Cardiac muscle cell (in vitro differentiated cells and primary cell): ENCODE measurements at regions not wholly inside any gene's neighbourhood (a gene's known extent, or its start where the extent isn't known, plus 50 kb on each side); places are given as distances from the start of the nearest gene placed in this dataset.

Source experiments
- DNase-seq, 2 donors: peaks; one replicate each; pipeline versions ENCODE4 v3.0.0 to v3.0.0-alpha.2; 2010 to 2017; ENCODE audit warnings: low read depth in 1 of 2, low spot score in 1 of 2
- H3K27ac ChIP-seq: fragments of 200-600 bp; sonication (generic); 2 replicates; pipeline ENCODE4 v1.5.1; 2016
- H3K27me3 ChIP-seq: fragments of 200-600 bp; sonication (generic); 2 replicates; pipeline ENCODE4 v1.6.0; 2016; ENCODE audit warnings: control low read depth
- H3K36me3 ChIP-seq: fragments of 200-600 bp; sonication (generic); 2 replicates; pipeline ENCODE4 v1.5.1; 2016; ENCODE audit warnings: control low read depth
- H3K4me1 ChIP-seq: fragments of 200-600 bp; sonication (generic); 2 replicates; pipeline ENCODE4 v1.8.1; 2017; ENCODE audit warnings: low read depth, mild to moderate bottlenecking, mixed run types
- H3K4me3 ChIP-seq: fragments of 200-600 bp; sonication (generic); 2 replicates; pipeline ENCODE4 v1.5.1; 2016; ENCODE audit warnings: mild to moderate bottlenecking
- H3K9me3 ChIP-seq: fragments of 200-600 bp; sonication (generic); 2 replicates; pipeline ENCODE4 v1.5.1; 2017; ENCODE audit warnings: low read depth, mild to moderate bottlenecking, control low read depth
- CTCF ChIP-seq: IDR thresholded peaks from 2 replicates; pipeline ENCODE4 v1.5.1; 2012; ENCODE audit warnings: low read depth, mild to moderate bottlenecking, low read length

GRCh38 chr2:236512902-236513435 is 56.7 kb upstream of the ACKR3 start:
- peaks cover 20% of the 10 kb centered on the region for H3K27me3 ChIP-seq
- TF ChIP-seq CTCF: peak; percentile 88
- H3K9me3 ChIP-seq: no peaks in the 10 kb centered on the region
- no peaks in the 10 kb centered on the region for H3K36me3 ChIP-seq
- H3K4me1 ChIP-seq: no peaks in the 10 kb centered on the region
- H3K4me3 ChIP-seq: no peak overlapping the region
- no peak overlapping the region for H3K27ac ChIP-seq
- DNase-seq: peak; percentile 68 to 72

- no peak for TF ChIP-seq CTCF
- H3K36me3 ChIP-seq: no peaks in the 10 kb centered on the region
- no peaks in the 10 kb centered on the region for H3K4me1 ChIP-seq
Measured at GRCh38 chr2:236513956-236514355, 55.7 kb upstream of the ACKR3 start.

GRCh38 chr2:236516708-236517107 is 52.9 kb upstream of the ACKR3 start:
- DNase-seq: no peak
- Histone ChIP-seq H3K27me3 (peaks cover 10% of the 10 kb centered on the region), H3K36me3 (no peaks in the 10 kb centered on the region), H3K27ac (no peak overlapping the region), H3K4me1 (no peaks in the 10 kb centered on the region), H3K4me3 (no peak overlapping the region), H3K9me3 (no peaks in the 10 kb centered on the region)
- no peak for TF ChIP-seq CTCF

More at GRCh38 chr2:236513956-236514355, 55.7 kb upstream of the ACKR3 start:
- no peak for DNase-seq
- Histone ChIP-seq H3K27ac (no peak overlapping the region), H3K9me3 (no peaks in the 10 kb centered on the region), H3K4me3 (no peak overlapping the region), H3K27me3 (peaks cover 21% of the 10 kb centered on the region)

- TF ChIP-seq CTCF: no peak
- H3K27me3 ChIP-seq: peaks cover 10% of the 10 kb centered on the region
- H3K4me3 ChIP-seq: no peak overlapping the region
- H3K27ac ChIP-seq: no peak overlapping the region
- H3K36me3 ChIP-seq: no peaks in the 10 kb centered on the region
- H3K9me3 ChIP-seq: no peaks in the 10 kb centered on the region
- peak in 1 of 2 donors; percentile 42 for DNase-seq
- H3K4me1 ChIP-seq: no peaks in the 10 kb centered on the region
Measured at GRCh38 chr2:236517251-236518031, 52.2 kb upstream of the ACKR3 start.
